ENCODE measurements at regions not wholly inside any gene's neighbourhood (a gene's known extent, or its start where the extent isn't known, plus 50 kb on each side); places are given as distances from the start of the nearest gene placed in this dataset.
"Not testable (repeated sequence)": the region's sequence is repeated elsewhere in the genome, so short reads cannot be mapped to it uniquely, and the experiment has no call there.

GRCh38 chr4:81806485-81806884 lies 334.8 kb upstream of the RASGEF1B start:
- DNase-seq: no peak

GRCh38 chr4:81804849-81805248 lies 333.1 kb upstream of the RASGEF1B start:
- DNase-seq: no peak

GRCh38 chr4:81802285-81802846 lies 330.7 kb upstream of the RASGEF1B start:
- no peak for DNase-seq

- no peak for DNase-seq
Measured at GRCh38 chr4:81799371-81799770, 327.7 kb upstream of the RASGEF1B start.

GRCh38 chr4:81796790-81797528 lies 325.3 kb upstream of the RASGEF1B start:
- no peak for DNase-seq

GRCh38 chr4:81792521-81792920 lies 320.8 kb upstream of the RASGEF1B start:
- no peak for DNase-seq

- no peak for DNase-seq
Measured at GRCh38 chr4:81790477-81790876, 318.8 kb upstream of the RASGEF1B start.

GRCh38 chr4:81789741-81790399 lies 318.2 kb upstream of the RASGEF1B start:
- DNase-seq: no peak

- DNase-seq: no peak
Measured at GRCh38 chr4:81789158-81789557, 317.5 kb upstream of the RASGEF1B start.

GRCh38 chr4:81786766-81787165 lies 315.1 kb upstream of the RASGEF1B start:
- DNase-seq: no peak

GRCh38 chr4:81786063-81786763 lies 314.5 kb upstream of the RASGEF1B start:
- no peak for DNase-seq

- no peak for DNase-seq
Measured at GRCh38 chr4:81785338-81785737, 313.6 kb upstream of the RASGEF1B start.

- DNase-seq: no peak
Measured at GRCh38 chr4:81783558-81783957, 311.9 kb upstream of the RASGEF1B start.

- no peak for DNase-seq
Measured at GRCh38 chr4:81781799-81782198, 310.1 kb upstream of the RASGEF1B start.

GRCh38 chr4:81777718-81778117 lies 306.0 kb upstream of the RASGEF1B start:
- DNase-seq: not testable (repeated sequence)

GRCh38 chr4:81776794-81777193 lies 305.1 kb upstream of the RASGEF1B start:
- DNase-seq: no peak

GRCh38 chr4:81773557-81773956 lies 301.9 kb upstream of the RASGEF1B start:
- no peak for DNase-seq

GRCh38 chr4:81771721-81772120 lies 300.0 kb upstream of the RASGEF1B start:
- no peak for DNase-seq

GRCh38 chr4:81769244-81769643 lies 297.5 kb upstream of the RASGEF1B start:
- no peak for DNase-seq

GRCh38 chr4:81758574-81759264 lies 287.0 kb upstream of the RASGEF1B start:
- DNase-seq: no peak

GRCh38 chr4:81757691-81758090 lies 286.0 kb upstream of the RASGEF1B start:
- no peak for DNase-seq

GRCh38 chr4:81756973-81757372 lies 285.3 kb upstream of the RASGEF1B start:
- no peak for DNase-seq

- no peak for DNase-seq
Measured at GRCh38 chr4:81756042-81756441, 284.3 kb upstream of the RASGEF1B start.

All from stimulated activated CD4-positive, alpha-beta T cell treated with anti-CD3 and anti-CD28 coated beads, Interleukin-4, amount 100 ng/mL, for 4 hours (primary cell).